ENCODE measurements at regions not wholly inside any gene's neighbourhood (a gene's known extent, or its start where the extent isn't known, plus 50 kb on each side); places are given as distances from the start of the nearest gene placed in this dataset.

GRCh38 chr2:20126469-20126868, 75.0 kb upstream of the LAPTM4A start:
- no peak for DNase-seq (ENCODE audit: low read depth)
- no peak overlapping the region for H3K4me3 ChIP-seq (ENCODE audit: low read depth, low read length)
- no peak for TF ChIP-seq CTCF (IDR thresholded peaks at IDR 0.05; ENCODE audit: insufficient read depth, low read depth, low read length)

DNA sequence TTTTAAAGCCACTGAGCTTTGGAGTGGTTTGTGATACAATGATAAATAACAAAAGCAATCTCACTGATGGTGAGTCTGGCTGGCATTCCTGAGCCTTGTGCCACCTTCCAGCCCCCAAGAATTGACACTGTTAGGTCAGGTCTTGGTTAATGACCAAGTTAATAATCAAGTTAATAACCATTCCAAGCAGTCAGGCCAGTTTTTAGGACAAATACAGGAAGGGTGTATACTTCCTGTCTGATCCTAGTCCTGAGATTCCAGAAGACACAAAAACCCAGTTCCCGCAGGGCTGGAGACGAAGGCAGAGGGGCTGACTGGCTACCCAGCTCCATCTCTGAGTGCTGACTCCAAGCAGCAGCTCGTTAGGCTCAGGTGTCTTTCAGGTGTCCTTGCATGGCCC, 74.6 kb upstream of the LAPTM4A start:
- no peak overlapping the region for H3K4me3 ChIP-seq (ENCODE audit: low read depth, low read length)
- no peak for DNase-seq (ENCODE audit: low read depth)
- no peak for TF ChIP-seq CTCF (IDR thresholded peaks at IDR 0.05; ENCODE audit: insufficient read depth, low read depth, low read length)

DNA sequence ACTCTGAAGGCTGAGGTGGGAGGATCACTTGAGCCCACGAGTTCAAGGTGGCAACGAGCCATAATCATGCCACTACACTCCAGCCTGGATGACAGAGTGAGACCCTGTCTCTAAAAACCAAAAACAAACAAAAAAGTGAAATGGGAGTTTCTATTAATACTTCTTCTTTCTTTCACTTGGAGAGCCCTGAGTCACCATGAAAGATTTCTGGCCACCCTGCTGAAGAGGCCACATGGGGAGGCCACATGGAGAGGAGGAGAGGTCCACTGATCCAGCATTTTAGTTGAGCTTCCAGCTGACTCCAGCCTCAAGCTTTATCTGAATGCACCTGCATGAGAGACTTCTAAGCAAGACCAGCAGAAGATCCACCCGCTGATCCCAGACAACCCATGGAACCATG, 74.2 kb upstream of the LAPTM4A start:
- no peak overlapping the region for H3K4me3 ChIP-seq (ENCODE audit: low read depth, low read length)
- no peak for DNase-seq (ENCODE audit: low read depth)
- TF ChIP-seq CTCF (IDR thresholded peaks at IDR 0.05; ENCODE audit: insufficient read depth, low read depth, low read length): no peak

- H3K4me3 ChIP-seq (ENCODE audit: low read depth, low read length): no peak overlapping the region
- no peak for TF ChIP-seq CTCF (IDR thresholded peaks at IDR 0.05; ENCODE audit: insufficient read depth, low read depth, low read length)
- no peak for DNase-seq (ENCODE audit: low read depth)
Measured at GRCh38 chr2:20125164-20125563, 73.7 kb upstream of the LAPTM4A start.

DNA sequence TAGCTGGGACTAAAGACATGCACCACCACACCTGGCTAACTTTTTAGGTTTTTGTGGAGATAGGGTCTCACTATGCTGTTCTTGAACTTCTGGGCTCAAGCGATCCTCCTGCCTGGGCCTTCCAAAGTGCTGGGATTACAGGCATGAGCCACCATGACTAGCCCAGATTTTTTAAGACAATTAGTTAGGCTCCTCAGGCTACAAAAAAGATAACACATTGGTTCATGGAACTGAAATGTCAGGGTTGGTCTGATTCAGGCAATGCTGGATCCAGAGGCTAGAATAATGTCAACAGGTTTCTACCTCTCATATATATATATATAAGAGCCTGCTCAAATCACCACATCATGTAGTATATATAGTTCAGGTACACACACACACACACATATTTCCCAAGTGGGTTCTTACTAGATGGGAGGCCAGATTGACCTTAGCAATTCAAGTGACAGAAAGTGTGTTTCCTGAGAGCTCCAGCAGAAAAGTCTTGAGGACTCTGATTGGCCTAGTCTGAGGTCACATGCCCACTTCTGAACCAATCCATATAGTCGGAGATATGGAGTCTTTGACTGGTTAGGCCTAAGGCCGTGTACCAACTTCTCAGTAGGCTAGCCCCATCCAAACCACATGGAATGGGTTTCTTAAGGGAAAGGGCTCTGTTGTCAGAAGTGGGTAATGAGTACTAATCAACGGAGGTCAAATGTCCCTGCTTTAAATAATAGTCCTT, 72.6 kb upstream of the LAPTM4A start:
- TF ChIP-seq CTCF (IDR thresholded peaks at IDR 0.05; ENCODE audit: insufficient read depth, low read depth, low read length): no peak
- H3K4me3 ChIP-seq (ENCODE audit: low read depth, low read length): no peak overlapping the region
- no peak for DNase-seq (ENCODE audit: low read depth)

DNA sequence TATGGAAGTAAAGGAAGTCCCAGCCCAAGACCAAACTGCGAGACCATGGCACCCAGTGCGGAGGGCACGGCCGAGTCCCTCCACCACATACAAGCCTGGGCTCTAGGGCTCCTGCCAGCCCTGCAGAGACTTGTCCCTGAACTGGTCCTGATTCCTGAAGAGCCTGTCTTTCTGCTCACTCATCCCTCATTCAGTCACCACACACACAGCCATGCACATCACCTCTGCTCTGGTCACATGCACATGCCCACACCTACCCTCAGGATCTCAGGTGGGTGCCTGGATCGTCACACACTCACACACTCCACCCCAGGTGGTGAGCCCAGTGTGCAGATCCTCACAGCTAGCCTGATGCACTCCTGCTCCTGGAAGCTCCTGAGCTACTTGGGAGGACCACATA, 71.4 kb upstream of the LAPTM4A start:
- no peak for TF ChIP-seq CTCF (IDR thresholded peaks at IDR 0.05; ENCODE audit: insufficient read depth, low read depth, low read length)
- no peak overlapping the region for H3K4me3 ChIP-seq (ENCODE audit: low read depth, low read length)
- no peak for DNase-seq (ENCODE audit: low read depth)
